ENCODE measurements at regions not wholly inside any gene's neighbourhood (a gene's known extent, or its start where the extent isn't known, plus 50 kb on each side); places are given as distances from the start of the nearest gene placed in this dataset.

GRCh38 chr2:221708902-221709301 lies 136.8 kb upstream of the EPHA4 start:
- TF ChIP-seq CTCF (IDR thresholded peaks at IDR 0.05 in 2 of 3, conservative IDR thresholded peaks at IDR 0.05 in 1 of 3; ENCODE audit: borderline replicate concordance in 1 of 3, insufficient read depth in 1 of 3, low read depth in 2 of 3, low read length in 2 of 3) = no peak
- no peak for TF ChIP-seq POLR2A (IDR thresholded peaks at IDR 0.05; ENCODE audit: borderline replicate concordance, extremely low read depth, insufficient read depth, insufficient read length)
- no peak for TF ChIP-seq ELF1 (IDR thresholded peaks at IDR 0.05; ENCODE audit: borderline replicate concordance, low read depth)
- no peak for TF ChIP-seq SRF (IDR thresholded peaks at IDR 0.05; ENCODE audit: low read depth)
- TF ChIP-seq POLR2AphosphoS5 (IDR thresholded peaks at IDR 0.05; ENCODE audit: low read depth, low read length) = no peak
- no peak for TF ChIP-seq RAD21 (IDR thresholded peaks at IDR 0.05; ENCODE audit: low read depth)

All from HCT116 (cell line).